GM04504 (cell line): ENCODE measurements at regions not wholly inside any gene's neighbourhood (a gene's known extent, or its start where the extent isn't known, plus 50 kb on each side); places are given as distances from the start of the nearest gene placed in this dataset.
"Not testable (repeated sequence)": the region's sequence is repeated elsewhere in the genome, so short reads cannot be mapped to it uniquely, and the experiment has no call there.

Experiments used
- DNase-seq: peaks from one replicate; pipeline ENCODE4 v3.0.0-alpha.2; 2012; ENCODE audit warnings: low read depth

DNA sequence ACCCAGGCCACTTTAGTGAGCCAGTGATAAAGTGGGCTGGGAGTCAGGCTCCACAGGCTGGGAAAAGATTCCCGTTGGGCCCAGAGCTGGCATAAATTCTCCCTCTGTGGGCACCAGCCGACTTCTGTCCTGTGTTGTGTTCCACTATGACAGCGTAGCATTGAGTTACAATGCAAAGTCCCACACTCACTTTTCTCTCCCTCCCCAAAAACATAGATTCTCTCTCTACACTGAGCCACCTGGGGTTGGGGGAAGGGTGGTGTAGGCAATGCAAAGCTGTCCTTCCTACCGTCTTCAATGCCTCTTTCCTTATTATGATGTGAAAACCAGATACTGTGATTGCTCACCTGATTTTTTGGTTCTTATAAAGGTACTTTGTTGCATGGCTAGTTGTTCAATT is 566.2 kb downstream of the RAPGEF2 start:
- DNase-seq = no peak

DNA sequence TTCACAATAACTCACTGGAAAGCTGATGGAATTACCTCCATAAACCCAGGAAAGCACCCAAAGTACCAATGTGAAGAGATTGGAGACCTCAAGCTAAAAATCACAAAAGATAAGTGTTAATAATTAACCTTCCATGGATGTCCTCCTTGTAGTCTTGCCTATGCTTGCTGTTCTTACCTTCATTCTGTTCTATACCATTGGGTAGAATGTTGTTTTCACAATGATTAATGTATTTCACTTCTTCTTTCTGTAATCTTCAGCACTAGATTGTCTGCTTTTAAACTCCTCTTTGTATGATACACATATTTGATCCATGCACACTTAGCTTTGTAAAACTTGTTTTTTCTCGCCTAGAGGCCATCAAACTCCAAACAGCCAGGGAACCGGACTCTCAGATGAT is 570.3 kb downstream of the RAPGEF2 start:
- DNase-seq = no peak

DNA sequence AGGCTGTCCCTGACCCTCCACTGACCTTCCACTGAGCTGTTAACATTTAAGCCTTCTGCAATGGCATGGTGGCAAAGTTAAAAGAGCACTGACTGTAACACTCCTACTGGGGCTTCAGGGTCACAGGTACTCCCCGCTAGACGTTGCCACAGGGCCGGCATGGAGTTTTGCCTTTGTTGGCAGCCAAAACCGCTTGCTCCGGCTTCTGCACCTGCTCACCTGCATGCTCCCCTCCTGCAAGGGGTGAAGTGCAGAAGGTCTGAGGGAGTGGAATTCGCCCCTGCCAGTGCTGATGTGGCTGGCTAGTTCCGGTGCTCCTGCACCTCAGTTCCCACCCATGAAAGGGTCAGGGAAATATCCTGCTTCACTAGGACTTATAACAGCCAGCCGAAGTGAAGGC is 571.4 kb downstream of the RAPGEF2 start:
- DNase-seq = no peak

DNA sequence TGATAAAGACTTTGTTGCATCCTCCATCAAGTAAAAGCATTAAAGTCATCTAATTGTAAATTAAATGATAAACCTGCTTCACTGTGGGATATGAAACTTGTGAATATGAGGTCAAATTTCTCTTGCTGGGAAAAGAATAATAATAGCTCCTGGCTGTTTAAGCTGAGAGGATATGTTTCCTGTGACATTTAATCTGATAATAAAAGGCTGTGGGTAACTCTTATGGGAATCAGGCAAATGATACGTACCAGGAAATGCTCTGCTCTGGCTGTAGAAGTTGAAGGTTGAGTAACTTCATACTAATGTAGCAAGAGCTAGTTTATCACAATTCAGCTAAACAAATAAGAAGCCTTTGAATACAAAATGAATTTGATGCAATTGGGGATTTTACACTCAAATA is 574.6 kb downstream of the RAPGEF2 start:
- no peak for DNase-seq

DNA sequence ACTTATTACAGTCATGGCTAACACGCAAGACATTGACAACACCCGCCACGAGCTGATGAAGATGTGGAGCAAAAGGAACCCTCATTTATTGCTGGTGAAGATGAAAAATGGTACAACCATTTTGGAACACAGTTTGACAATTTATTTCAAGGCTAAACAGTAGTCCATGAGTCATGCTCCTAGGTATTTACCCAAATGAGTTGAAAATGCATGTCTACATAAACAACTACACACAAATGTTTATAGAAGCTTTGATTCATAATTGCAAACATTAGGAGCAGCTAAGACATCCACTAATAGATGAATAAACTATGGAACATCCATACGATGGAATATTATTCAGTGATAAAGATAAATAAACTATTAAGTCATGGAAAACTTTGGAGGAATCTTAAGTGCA is 580.1 kb downstream of the RAPGEF2 start:
- DNase-seq = no peak

DNA sequence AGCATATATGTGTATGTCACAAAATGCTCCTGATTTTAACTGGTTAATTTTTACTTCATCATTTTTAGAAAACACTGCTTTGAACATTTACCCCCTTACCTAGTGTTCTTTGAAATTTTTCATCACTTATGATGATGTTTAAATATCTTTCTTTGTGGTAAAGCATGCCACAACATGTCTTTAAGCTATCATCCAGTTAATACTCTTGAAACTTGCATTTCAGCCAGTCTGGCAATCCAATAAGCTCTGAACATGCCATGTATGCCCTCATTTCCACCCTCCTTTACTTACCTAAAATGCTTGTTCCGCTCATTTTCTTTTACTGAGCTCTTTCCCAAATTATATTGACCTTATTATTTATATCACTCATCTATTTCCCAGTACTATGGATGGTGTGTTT is 581.2 kb downstream of the RAPGEF2 start:
- DNase-seq = no peak

DNA sequence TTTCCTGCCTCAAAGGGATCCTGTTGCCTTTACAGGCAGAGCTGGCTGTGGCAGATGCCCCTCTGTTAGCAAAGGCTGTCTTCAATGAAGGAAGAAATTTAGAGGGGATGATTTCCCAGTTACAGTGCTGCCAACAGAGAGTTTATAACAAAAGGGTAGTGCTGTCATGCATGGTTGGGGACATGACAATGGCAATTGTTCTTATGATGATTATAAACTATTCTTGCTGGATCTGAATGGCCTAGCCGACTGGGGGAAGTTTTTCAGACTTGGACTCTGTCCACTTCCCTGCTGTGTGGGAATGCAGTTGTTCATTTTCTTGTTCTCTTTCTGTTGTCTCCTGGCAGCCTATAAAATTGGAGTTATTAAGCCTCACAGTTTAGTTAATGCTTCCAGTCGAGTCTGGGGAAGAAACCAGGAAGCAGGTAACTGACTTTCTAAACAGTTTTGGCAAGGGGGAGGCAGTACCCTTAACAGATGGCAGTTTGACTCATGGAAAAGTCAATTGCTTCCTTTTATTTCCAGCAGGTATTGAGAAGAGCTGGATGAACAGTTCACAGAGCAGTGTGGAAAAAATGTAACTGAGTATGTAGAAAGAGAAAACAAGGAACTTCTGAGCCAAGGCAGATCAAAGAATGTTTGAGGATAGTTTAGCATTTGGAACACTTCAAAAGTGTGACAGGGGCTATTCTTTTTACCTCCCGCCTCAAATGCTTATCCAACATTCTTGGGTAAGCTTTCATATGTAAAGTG is 582.6 kb downstream of the RAPGEF2 start:
- no peak for DNase-seq

DNA sequence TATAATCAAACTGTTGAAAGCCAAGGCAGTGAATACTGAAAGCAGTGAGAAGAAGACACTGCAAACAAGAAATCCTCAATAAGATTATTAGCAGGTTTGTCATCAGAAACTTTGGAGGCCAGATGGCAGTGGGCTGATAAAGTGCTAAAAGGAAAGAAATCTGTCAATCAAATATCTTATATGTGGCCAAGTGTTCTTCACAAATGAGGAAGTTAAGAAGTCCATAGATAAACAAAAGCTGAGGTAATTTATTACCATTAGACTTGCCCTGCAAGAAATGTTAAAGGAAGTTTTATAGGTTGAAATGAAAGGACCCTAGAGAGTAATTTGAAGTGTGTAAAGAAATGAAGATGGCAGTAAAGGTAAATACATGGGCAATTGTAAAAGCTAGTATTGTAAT is 586.6 kb downstream of the RAPGEF2 start:
- no peak for DNase-seq

DNA sequence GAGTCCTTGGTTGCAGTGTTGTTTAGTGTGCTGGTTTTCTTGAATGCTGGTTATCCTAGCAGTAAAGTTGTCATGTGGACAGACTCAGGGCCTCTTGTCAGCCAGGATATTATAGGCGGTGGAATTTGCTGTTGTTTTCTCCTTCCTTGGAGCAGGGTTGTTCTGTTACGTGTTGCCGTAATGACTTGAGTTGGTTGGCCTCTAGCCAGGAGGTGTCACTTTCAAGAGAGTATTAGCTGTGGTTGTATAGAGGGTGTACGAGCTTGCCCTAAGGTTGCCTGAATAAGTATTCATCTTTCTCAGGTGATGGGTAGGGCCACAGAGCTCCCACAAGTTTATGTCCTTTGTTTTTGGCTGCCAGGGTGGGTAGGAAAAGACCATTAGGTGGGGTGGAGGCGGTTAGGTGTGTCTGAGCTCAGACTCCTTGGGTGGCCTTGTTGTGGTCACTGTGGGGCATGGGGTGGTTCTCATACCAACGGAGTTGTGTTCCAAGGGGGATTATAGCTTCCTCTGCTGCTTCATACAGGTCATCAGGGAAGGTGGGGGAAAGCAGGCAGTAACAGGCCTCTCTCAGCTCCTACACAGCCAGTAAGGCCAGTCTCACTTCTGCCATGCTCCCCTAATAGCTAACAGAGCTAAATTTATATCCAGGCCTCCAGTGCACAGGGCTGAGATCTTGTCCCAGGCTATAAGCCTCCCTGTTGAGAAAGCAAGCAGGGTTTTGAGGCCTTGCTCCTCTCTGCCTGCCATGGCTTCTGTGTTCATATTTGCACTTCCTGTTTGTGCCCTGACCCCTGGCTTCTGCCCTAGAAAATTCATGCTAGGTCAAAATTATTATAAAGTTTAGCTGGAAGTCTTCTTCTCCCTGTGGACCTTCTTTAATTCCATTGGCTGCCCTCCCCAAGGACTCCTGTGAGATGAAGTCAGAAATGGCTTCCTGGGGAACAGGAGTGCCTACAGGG is 594.7 kb downstream of the RAPGEF2 start:
- DNase-seq = no peak

DNA sequence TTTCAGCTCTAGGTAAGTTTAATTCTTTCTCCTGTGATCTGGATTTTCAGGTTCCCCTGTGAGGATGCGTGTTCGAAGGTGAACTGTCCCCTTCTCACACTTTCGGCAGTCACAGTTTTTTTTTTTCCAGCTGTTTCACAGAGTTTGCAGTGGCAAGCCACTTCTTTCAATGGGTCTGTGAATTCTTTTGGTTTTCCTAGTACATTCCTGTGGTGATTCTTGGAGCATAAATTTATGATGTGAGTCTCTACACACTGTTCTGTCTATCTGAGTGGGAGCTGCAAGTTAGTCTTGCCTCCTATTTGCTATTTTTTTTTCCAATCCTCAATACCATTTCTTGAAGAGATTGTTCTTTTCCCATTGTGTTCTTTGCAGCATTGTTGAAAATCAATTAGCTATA is 595.5 kb downstream of the RAPGEF2 start:
- DNase-seq = no peak

DNA sequence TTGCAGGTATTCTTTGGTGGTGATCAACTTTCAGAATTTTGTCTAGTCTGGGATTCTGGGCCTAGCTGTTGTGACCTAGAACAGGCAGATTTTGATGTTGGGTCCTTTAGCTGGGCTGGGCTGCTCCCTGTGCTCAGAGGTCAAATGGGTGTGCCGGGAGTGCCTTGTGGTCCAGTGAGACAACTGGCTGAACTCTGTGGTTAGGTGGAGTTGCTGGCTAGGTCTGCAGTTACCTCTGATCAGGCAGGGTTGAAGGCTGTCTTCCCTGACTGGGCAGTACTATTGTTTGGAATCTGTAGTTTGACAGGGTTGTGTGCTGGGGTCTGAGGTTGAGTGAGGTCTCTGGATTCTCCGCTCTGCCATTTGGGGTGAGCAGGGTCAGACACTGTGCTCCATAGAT is 599.3 kb downstream of the RAPGEF2 start:
- DNase-seq = no peak

DNA sequence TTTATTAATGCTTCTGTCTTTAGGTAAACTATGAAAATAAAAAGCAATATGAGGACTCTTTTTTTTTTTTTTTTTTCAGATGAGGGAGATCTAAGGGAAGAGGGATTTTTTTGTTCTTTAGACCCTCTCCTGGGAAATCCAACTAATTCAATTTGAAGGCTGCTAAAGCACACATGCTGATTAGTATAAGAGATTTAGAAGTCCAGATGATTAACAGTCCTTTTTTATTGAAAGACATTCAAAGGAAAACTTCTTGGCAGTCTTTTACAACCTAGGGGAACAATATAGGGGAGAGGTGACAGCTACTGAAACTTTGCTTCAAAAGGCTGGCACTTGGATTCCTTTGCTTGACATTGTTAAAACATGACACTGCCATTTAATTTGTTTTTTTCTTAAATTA is 602.5 kb downstream of the RAPGEF2 start:
- no peak for DNase-seq

DNA sequence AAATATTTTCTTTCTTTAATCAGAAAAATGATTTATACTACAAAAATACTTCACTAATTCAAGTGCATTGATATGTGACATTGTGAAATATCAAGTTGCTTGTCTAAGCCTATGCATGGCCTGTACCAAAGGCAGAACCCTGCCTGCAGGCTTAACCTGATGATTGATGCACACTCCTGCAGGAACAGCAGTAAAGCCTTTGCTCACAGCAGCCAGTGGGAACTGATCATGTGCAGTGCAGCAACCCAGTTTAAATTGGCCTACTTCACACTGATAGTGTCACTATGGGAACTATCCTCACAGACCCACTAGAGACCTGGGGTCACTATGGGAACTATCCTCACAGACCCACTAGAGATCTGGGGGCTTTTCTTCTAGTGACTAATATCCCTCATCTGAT is 603.8 kb downstream of the RAPGEF2 start:
- no peak for DNase-seq

DNA sequence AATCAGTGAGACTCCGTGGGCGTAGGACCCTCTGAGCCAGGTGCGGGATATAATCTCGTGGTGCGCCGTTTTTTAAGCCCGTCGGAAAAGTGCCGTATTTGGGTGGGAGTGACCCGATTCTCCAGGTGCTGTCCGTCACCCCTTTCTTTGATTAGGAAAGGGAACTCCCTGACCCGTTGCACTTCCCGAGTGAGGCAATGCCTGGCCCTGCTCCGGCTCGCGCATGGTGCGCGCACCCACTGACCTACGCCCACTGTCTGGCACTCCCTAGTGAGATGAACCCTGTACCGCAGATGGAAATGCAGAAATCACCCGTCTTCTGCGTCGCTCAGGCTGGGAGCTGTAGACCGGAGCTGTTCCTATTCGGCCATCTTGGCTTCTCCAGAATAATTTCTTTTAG is 612.3 kb downstream of the RAPGEF2 start:
- not testable (repeated sequence) for DNase-seq

DNA sequence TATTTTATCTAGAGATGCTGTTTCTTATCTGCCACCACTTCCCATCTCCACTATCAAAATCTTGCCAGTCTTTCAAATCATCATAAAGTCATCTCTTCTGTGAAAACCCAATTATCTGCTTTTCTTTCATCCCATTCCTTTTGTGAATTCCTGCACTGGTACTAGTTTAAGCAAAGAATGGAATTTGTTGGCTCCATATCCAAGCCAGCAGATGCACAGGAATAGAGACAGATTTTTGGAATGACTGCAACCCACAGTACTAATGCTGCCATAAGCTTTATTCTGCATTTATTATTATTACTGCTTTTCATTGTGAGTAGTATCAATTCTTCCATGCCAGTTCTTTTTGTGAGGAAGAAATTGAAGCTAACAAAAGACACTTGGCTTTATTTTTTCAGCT is 616.7 kb downstream of the RAPGEF2 start:
- DNase-seq = no peak

DNA sequence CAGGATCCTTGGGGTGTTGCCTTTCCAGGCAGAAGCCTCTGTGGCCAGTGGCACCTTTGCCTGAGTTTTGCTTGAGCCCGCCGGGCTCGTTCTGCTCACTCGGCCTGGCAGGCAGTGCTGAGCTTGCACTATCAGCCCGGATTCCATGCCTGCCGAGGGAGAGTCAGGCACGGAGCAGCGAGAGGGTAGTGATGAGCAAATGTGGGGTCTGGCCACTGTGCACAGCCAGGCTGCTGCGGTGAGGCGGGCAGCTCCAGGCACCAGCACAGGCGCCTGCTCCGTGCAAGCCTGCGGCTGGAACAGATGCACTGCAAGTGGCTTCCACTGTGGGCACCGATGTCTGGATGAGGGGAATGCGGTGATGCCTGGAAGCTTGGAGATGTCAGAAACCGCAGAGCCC is 619.2 kb downstream of the RAPGEF2 start:
- no peak for DNase-seq

DNA sequence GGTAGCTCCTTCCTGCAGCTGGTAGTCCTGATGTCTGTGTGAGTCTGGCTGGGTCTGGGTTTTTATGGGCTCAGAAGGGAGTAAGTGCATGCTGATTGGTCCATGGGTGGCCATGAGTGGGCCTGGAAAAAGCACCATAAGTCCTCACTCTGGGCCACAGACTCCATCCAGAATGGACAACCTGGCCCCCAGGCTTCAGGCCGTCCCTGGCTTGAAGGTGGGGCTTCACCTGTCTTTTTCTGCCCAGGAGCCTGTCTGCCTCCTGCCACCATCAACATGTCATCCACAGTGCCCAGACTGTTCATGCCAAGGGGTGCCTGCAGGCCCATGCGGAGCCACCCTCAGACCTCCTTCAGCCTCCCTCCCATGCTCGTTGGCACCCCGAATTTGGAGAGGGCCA is 620.0 kb downstream of the RAPGEF2 start:
- no peak for DNase-seq

DNA sequence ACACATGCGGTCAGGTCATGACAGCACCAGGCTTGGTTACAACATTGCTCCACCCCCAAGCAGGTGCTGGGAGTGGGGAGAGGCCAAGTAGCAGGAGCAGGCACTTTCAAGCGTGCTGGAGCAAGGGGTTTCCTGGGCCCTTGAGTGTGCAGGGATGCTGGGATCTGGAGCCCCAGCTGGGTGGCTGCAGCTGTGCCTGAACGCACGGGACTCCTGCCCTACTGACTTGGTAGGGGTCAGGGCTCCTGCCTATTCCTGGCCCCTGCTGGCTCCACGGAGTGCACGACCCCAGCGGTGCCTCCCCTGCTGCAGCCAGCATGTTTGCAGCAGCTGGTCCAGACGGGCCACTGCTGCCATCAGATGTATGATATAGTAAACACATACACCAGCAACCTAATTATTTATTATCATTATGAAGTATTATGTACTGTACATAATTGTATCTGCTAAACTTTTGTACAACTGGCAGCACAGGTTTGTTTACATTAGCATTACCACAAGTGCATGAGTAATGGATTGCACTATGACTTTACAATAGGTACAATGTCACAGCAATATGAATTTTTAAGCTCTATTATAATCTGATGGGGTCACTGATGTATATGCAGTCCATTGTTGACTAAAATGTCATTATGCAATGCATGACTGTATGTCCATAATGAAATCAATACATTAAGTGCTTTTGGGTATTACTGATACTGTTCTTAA is 620.6 kb downstream of the RAPGEF2 start:
- DNase-seq = no peak

DNA sequence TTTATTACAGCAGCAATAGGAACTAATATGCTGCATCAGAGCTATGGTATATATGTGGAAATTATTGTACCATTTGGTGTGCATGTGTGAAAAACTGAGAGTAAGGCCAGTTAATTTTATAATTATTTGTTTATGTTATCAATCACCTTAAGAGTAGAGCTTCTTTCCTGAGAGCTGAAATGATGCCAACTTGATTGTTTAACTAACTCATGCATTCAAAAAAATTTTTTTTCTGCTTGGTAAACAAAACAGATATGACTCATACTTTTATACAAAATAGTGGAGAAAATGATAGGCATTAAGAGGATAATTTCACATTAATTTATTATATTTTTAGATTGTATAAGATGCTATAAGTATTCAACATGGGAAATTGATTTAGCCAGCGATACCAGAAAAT is 622.7 kb downstream of the RAPGEF2 start:
- DNase-seq = no peak

DNA sequence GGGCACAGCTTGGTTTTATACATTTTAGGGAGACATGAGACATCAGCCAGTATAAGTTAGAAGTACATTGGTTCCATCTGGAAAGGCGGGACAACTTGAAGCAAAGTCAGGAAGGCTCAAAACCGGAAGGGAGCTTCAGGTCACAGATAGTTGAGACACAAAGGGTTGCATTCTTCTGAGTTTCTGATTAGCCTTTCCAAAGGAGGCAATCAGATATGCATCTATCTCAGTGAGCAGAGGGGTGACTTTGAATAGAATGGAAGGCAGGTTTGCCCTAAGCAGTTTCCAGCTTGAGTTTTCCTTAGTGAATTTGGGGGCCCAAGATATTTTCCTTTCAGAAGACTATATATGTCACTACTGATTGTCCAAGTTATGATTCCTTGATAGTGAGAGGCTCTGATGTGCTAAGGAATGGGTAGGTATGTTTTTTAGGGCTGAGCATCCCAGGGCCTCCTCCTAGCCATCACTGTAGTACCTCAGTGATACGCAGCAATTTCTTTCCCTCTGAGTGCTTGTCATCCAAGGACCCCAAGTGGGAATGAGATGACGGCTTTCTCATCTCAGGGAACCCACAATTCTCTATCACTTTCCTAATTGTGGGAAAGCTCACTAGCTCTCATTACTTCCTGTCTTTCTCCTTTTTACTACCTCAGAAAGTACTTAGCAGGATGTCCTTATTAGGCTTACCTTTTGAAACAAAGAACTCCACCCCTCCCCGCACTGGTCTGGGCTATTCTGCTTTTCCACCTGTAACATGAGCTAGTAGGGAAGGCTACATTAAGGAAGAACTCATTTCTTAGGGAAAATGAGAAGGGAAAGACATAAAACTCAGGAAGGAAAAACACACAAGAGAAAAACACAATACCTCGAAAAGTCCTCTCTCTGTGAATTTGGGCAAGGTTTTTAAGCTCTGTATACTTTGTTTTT is 632.7 kb downstream of the RAPGEF2 start:
- no peak for DNase-seq

DNA sequence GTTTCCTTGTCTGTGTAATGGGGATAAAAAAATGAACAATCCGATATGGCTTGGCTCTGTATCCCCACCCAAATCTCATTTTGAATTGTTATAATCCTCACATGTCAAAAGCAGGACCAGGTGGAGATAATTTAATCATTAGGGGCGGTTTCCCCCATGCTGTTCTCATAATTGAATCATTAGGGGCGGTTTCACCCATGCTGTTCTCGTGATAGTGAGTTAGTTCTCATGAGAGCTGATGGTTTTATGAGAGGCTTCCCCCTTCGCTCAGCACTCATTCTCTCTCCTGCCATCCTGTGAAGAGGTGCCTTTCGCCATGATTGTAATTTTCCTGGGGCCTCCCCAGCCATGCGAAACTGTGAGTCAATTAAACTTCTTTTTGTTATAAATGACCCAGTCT is 633.5 kb downstream of the RAPGEF2 start:
- DNase-seq = no peak

DNA sequence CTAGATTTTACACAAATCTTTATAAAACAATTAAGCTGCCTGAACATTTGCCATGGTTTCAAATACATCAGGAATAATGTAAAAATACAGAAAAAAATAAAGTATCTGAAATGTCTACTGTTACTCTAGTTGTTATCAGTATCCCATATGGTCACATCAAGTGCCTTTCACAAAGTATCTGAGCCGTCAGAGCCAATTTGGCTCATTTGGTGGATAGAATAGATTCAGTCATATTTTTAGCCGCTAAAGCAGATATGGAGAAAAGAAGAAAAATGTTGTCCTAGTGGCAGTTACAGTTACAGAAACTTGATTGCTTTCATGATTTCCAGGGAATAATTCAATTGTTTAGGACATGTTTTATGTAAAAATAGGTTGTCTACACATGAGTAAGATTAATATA is 641.1 kb downstream of the RAPGEF2 start:
- DNase-seq = no peak
